ENCODE measurements at regions not wholly inside any gene's neighbourhood (a gene's known extent, or its start where the extent isn't known, plus 50 kb on each side); places are given as distances from the start of the nearest gene placed in this dataset.

DNA sequence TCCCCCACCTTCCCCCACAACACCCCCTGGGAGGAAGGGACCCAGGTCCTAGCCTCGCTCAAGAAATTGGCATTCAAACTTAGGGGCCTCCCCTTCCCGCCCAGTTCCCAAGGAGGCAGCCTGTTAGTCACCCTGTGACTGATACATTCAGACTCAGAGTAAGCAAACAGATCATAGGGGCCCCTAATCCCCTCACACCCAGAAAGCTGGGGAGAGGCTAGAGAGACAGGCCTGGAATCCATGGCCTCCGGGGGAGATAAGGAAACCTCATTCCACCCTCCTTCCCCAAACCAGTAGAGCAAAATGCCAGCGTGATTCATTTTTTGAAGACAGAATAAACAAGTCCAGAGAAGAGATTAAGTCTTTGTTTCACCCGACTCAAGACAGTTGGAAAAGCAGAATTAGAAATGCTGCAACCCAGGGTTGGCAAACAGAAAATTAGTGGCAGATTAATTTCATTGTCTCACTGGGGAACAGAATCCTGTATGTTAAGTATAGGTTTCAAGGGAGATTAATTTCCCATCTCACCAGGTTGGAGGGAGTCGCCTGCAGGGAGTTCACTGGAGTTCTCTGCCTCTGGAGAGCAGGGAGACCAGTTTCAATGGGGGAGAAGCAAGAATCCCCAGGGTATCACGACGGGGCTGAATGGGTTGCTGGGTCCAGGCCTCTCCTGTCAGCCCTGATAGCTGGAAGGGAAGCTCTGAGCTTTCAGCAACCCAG is 268.3 kb downstream of the UACA start:
- DNase-seq (ENCODE audit: low spot score, unreplicated experiment) = no peak
- peaks cover 37% of the 10 kb centered on the region for H3K27me3 Mint-ChIP-seq
- no peak overlapping the region for H3K4me3 Mint-ChIP-seq (ENCODE audit: low read depth)
- H3K36me3 Mint-ChIP-seq (ENCODE audit: insufficient read depth) = no peaks in the 10 kb centered on the region
- H3K9me3 Mint-ChIP-seq (ENCODE audit: low read depth) = no peaks in the 10 kb centered on the region
- TF ChIP-seq, protein P1, sequence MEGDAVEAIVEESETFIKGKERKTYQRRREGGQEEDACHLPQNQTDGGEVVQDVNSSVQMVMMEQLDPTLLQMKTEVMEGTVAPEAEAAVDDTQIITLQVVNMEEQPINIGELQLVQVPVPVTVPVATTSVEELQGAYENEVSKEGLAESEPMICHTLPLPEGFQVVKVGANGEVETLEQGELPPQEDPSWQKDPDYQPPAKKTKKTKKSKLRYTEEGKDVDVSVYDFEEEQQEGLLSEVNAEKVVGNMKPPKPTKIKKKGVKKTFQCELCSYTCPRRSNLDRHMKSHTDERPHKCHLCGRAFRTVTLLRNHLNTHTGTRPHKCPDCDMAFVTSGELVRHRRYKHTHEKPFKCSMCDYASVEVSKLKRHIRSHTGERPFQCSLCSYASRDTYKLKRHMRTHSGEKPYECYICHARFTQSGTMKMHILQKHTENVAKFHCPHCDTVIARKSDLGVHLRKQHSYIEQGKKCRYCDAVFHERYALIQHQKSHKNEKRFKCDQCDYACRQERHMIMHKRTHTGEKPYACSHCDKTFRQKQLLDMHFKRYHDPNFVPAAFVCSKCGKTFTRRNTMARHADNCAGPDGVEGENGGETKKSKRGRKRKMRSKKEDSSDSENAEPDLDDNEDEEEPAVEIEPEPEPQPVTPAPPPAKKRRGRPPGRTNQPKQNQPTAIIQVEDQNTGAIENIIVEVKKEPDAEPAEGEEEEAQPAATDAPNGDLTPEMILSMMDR (IDR thresholded peaks at IDR 0.05; ENCODE audit: unreplicated experiment) = no peak
- H3K27ac Mint-ChIP-seq = peak overlapping the region; percentile 87
- H3K4me1 Mint-ChIP-seq (ENCODE audit: low read depth) = peaks cover 30% of the 10 kb centered on the region

DNA sequence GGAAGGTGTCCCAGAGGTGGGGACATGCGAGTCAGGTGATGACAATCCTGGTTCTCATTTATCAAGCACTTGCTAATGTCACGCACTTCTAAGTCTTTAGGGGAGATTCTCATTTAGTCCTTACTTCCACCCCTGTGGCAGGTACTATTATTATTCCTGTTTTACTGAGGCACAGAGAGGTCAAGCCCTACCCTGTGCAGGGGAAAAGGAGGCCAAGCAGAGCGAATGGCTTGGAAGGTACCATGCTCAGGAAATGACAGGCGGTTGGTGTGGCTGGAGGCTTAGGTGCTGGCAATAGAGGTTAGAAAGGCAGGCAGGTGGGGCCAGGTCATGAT is 268.9 kb downstream of the UACA start:
- H3K4me3 Mint-ChIP-seq (ENCODE audit: low read depth) = peak overlapping the region; percentile 9
- no peaks in the 10 kb centered on the region for H3K36me3 Mint-ChIP-seq (ENCODE audit: insufficient read depth)
- TF ChIP-seq, protein P1 (IDR thresholded peaks at IDR 0.05; ENCODE audit: unreplicated experiment) = no peak
- no peak for DNase-seq (ENCODE audit: low spot score, unreplicated experiment)
- peak overlapping the region; percentile 87 for H3K27ac Mint-ChIP-seq
- peaks cover 39% of the 10 kb centered on the region for H3K27me3 Mint-ChIP-seq
- no peaks in the 10 kb centered on the region for H3K9me3 Mint-ChIP-seq (ENCODE audit: low read depth)
- peaks cover 30% of the 10 kb centered on the region for H3K4me1 Mint-ChIP-seq (ENCODE audit: low read depth)

DNA sequence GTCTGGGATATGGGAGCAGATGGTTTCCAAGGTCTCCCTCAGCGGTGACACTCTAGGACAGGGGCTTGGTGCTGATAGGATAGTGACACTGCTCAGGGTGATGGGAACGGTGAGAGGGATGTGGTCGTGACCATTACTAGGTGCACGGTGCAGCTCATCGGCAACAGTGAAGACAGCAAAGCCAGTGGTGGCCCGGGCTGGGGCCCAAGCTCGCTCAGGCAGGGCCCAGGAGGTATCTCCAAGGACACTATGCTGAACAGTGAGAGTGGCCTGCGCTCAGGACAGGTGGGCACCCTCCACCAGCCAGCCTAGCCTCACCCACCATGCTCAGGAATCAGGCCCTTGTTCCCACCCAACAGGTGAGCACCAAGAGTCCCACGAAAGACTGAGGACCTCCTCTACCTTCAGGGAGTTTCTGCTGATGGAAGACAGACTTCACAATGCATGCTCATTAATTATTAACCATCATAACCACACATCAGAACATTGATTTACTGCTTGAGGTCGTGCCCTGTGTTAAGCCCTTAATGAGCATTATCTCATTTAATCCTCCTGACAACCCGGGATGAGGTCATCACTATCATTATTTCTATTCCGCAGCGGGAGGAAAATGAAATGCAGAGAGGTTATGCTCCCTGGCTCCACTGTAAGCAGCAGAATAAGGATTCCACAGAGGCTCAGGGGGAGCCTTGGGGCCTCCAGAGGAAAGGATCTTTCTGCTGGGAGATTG is 269.4 kb downstream of the UACA start:
- Mint-ChIP-seq H3K4me1 (ENCODE audit: low read depth) (peaks cover 30% of the 10 kb centered on the region), H3K9me3 (ENCODE audit: low read depth) (no peaks in the 10 kb centered on the region), H3K36me3 (ENCODE audit: insufficient read depth) (no peaks in the 10 kb centered on the region), H3K27me3 (peaks cover 38% of the 10 kb centered on the region), H3K27ac (peak overlapping the region; percentile 87), H3K4me3 (ENCODE audit: low read depth) (no peak overlapping the region)
- TF ChIP-seq, protein P1 (IDR thresholded peaks at IDR 0.05; ENCODE audit: unreplicated experiment) = no peak
- no peak for DNase-seq (ENCODE audit: low spot score, unreplicated experiment)

- H3K36me3 Mint-ChIP-seq (ENCODE audit: insufficient read depth) = no peaks in the 10 kb centered on the region
- peaks cover 30% of the 10 kb centered on the region for H3K4me1 Mint-ChIP-seq (ENCODE audit: low read depth)
- H3K27me3 Mint-ChIP-seq = peaks cover 42% of the 10 kb centered on the region
- H3K9me3 Mint-ChIP-seq (ENCODE audit: low read depth) = no peaks in the 10 kb centered on the region
- no peak overlapping the region for H3K27ac Mint-ChIP-seq
- TF ChIP-seq, protein P1 (IDR thresholded peaks at IDR 0.05; ENCODE audit: unreplicated experiment) = no peak
- H3K4me3 Mint-ChIP-seq (ENCODE audit: low read depth) = no peak overlapping the region
- DNase-seq (ENCODE audit: low spot score, unreplicated experiment) = no peak
These were observed 270.0 kb downstream of the UACA start for GRCh38 chr15:70493376-70493775.

- Mint-ChIP-seq H3K27me3 (peaks cover 48% of the 10 kb centered on the region), H3K36me3 (ENCODE audit: insufficient read depth) (no peaks in the 10 kb centered on the region), H3K9me3 (ENCODE audit: low read depth) (no peaks in the 10 kb centered on the region), H3K4me1 (ENCODE audit: low read depth) (peaks cover 30% of the 10 kb centered on the region), H3K4me3 (ENCODE audit: low read depth) (no peak overlapping the region), H3K27ac (no peak overlapping the region)
- no peak for DNase-seq (ENCODE audit: low spot score, unreplicated experiment)
- TF ChIP-seq, protein P1 (IDR thresholded peaks at IDR 0.05; ENCODE audit: unreplicated experiment) = no peak
These were observed 270.8 kb downstream of the UACA start for GRCh38 chr15:70492240-70493177.

All from progenitor cell of endocrine pancreas (in vitro differentiated cells).